ENCODE measurements at regions not wholly inside any gene's neighbourhood (a gene's known extent, or its start where the extent isn't known, plus 50 kb on each side); places are given as distances from the start of the nearest gene placed in this dataset.

DNA sequence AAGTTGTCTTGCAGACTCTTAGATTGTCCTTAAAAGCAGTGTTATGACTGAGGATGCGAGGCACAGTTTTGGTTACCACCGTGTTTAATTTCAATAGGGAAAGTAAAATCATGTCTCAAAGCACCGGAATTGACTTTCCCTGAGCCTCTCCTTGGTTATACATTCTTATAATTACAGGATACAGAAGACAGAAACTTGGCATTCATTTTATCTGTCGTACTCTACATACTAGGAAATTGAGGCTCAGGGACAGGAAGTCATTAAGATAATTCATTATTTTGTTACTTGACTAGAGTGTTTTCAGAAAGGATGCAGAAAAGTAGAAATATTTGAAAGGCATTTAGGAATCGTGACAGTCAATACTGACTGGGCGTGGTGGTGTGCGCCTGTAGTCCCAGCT is 54.0 kb upstream of the SPATA31D4 start:
- TF ChIP-seq, protein P1, sequence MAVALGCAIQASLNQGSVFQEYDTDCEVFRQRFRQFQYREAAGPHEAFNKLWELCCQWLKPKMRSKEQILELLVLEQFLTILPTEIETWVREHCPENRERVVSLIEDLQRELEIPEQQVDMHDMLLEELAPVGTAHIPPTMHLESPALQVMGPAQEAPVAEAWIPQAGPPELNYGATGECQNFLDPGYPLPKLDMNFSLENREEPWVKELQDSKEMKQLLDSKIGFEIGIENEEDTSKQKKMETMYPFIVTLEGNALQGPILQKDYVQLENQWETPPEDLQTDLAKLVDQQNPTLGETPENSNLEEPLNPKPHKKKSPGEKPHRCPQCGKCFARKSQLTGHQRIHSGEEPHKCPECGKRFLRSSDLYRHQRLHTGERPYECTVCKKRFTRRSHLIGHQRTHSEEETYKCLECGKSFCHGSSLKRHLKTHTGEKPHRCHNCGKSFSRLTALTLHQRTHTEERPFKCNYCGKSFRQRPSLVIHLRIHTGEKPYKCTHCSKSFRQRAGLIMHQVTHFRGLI (tag by site-specific recombination; IDR thresholded peaks at IDR 0.05) = no peak
- TF ChIP-seq, protein P2, sequence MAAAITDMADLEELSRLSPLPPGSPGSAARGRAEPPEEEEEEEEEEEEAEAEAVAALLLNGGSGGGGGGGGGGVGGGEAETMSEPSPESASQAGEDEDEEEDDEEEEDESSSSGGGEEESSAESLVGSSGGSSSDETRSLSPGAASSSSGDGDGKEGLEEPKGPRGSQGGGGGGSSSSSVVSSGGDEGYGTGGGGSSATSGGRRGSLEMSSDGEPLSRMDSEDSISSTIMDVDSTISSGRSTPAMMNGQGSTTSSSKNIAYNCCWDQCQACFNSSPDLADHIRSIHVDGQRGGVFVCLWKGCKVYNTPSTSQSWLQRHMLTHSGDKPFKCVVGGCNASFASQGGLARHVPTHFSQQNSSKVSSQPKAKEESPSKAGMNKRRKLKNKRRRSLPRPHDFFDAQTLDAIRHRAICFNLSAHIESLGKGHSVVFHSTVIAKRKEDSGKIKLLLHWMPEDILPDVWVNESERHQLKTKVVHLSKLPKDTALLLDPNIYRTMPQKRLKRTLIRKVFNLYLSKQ (tag by site-specific recombination; IDR thresholded peaks at IDR 0.05; ENCODE audit: borderline replicate concordance) = no peak
- TF ChIP-seq ZNF341 (tag by site-specific recombination; IDR thresholded peaks at IDR 0.05; ENCODE audit: low read depth) = no peak
- TF ChIP-seq ZNF530 (tag by site-specific recombination; IDR thresholded peaks at IDR 0.05; ENCODE audit: low read depth) = no peak
- TF ChIP-seq, protein P3, sequence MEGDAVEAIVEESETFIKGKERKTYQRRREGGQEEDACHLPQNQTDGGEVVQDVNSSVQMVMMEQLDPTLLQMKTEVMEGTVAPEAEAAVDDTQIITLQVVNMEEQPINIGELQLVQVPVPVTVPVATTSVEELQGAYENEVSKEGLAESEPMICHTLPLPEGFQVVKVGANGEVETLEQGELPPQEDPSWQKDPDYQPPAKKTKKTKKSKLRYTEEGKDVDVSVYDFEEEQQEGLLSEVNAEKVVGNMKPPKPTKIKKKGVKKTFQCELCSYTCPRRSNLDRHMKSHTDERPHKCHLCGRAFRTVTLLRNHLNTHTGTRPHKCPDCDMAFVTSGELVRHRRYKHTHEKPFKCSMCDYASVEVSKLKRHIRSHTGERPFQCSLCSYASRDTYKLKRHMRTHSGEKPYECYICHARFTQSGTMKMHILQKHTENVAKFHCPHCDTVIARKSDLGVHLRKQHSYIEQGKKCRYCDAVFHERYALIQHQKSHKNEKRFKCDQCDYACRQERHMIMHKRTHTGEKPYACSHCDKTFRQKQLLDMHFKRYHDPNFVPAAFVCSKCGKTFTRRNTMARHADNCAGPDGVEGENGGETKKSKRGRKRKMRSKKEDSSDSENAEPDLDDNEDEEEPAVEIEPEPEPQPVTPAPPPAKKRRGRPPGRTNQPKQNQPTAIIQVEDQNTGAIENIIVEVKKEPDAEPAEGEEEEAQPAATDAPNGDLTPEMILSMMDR (tag by site-specific recombination; IDR thresholded peaks at IDR 0.05) = no peak
- TF ChIP-seq WT1 (tag by site-specific recombination; IDR thresholded peaks at IDR 0.05) = no peak
- TF ChIP-seq MEIS1 (CRISPR knock-in tag; IDR thresholded peaks at IDR 0.05; ENCODE audit: borderline replicate concordance) = no peak

Data from HEK293 (cell line).